AG09309 (cell line): ENCODE measurements at regions not wholly inside any gene's neighbourhood (a gene's known extent, or its start where the extent isn't known, plus 50 kb on each side); places are given as distances from the start of the nearest gene placed in this dataset.

Source experiments
- DNase-seq: peaks from one replicate; pipeline ENCODE4 v3.0.0-alpha.2; 2010; ENCODE audit warnings: low read depth
- H3K4me3 ChIP-seq: 2 replicates; pipeline ENCODE4 v1.5.1; 2011; ENCODE audit warnings: mild to moderate bottlenecking, low read depth, low read length, moderate library complexity; ENCODE audit not compliant: control insufficient read depth
- TF ChIP-seq, protein P1 (sequence below): IDR thresholded peaks from 2 replicates; pipeline ENCODE4 v1.5.1; 2011; ENCODE audit warnings: mild to moderate bottlenecking, low read depth, low read length, inconsistent platforms; ENCODE audit not compliant: insufficient read depth, control insufficient read depth; ENCODE audit errors: missing control alignments

DNA sequence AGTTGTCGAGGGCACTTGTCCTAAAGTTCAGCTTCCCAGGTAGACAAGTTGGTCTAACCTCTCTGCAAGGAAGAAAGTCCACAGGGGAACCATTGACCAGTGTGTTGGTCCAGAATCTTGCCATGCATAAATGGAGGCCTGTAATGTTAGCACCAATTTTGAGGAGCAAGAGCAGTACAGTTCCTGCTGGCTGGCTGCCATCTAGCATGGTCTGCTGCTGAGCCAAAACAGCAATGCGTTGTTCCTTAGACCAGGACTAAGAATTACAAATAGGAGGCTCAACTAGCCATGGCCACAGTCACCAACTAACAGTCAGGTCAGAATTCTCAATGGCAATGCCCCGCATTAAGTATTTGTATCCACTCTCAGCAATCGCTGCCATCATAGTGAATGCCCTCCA is 72.8 kb upstream of the WIPF1 start:
- no peak for DNase-seq
- TF ChIP-seq, protein P1, sequence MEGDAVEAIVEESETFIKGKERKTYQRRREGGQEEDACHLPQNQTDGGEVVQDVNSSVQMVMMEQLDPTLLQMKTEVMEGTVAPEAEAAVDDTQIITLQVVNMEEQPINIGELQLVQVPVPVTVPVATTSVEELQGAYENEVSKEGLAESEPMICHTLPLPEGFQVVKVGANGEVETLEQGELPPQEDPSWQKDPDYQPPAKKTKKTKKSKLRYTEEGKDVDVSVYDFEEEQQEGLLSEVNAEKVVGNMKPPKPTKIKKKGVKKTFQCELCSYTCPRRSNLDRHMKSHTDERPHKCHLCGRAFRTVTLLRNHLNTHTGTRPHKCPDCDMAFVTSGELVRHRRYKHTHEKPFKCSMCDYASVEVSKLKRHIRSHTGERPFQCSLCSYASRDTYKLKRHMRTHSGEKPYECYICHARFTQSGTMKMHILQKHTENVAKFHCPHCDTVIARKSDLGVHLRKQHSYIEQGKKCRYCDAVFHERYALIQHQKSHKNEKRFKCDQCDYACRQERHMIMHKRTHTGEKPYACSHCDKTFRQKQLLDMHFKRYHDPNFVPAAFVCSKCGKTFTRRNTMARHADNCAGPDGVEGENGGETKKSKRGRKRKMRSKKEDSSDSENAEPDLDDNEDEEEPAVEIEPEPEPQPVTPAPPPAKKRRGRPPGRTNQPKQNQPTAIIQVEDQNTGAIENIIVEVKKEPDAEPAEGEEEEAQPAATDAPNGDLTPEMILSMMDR: no peak
- H3K4me3 ChIP-seq: no peak overlapping the region

DNA sequence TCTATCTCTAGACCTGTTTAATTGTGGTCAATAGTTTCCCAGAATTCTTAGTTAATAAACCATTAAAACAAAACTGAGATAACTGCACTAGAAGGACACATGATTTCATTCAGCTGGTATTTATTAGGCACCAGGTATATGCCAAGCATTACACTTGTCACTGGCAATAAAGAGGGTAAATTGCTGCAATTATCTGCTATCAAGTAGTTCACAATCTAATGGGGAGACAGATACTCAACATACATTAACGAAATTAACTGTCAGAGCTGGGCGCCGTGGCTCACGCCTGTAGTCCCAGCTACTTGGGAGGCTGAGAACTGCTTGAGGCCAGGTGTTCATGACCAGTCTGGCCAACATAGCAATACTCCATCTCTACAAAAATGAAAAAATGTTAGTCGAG is 71.7 kb upstream of the WIPF1 start:
- H3K4me3 ChIP-seq: no peak overlapping the region
- no peak for DNase-seq
- TF ChIP-seq, protein P1: no peak

DNA sequence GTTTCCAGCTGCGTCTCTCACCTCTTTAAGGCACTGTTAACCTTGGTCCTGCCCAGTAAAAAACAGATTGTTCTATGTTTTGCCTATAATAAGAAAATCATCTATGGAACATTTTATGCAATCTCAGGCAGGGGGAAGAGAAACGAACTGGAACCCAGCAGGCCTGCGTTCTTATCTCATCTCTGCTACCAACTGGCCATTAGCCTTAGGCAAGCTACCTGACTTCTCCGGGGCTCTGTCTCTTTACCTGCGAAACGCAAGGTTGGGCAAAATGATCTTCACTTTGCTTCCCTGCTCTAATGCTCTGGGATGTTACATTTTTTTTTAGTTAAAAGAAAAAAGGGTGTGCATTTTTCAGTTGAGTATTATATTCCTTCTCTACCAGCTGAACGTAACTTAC is 70.5 kb upstream of the WIPF1 start:
- no peak overlapping the region for H3K4me3 ChIP-seq
- TF ChIP-seq, protein P1: no peak
- DNase-seq: no peak

DNA sequence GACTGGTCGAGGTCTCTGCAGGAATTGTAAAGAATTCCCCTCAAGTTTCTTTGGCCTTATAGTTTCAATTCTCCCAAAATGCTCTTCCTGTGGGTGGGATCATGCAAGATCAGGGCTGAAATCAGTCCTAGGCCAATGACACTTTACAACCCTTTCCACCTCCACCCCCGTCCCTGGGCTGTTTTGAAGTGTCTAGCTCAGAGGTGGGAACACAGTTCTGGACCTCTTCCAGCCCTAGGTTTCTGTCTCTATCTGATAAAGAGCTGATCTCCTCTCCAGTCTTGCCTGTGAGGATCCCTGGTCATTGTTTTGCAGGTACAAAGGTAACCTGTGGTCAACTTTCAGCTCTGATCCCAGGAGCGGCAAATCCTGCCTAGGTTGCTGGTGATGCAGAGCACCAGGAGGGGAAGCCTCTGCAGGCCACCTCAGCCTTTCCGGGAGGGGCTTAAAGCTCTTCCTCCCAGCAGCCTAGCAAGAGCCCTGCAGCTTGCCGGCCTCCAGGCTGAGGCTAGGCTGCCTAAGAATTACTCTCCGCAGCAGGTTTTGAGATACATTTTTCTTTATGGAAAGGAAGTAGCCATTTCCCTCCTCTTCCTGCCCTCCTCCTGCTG is 69.8 kb upstream of the WIPF1 start:
- no peak overlapping the region for H3K4me3 ChIP-seq
- no peak for DNase-seq
- TF ChIP-seq, protein P1: no peak

DNA sequence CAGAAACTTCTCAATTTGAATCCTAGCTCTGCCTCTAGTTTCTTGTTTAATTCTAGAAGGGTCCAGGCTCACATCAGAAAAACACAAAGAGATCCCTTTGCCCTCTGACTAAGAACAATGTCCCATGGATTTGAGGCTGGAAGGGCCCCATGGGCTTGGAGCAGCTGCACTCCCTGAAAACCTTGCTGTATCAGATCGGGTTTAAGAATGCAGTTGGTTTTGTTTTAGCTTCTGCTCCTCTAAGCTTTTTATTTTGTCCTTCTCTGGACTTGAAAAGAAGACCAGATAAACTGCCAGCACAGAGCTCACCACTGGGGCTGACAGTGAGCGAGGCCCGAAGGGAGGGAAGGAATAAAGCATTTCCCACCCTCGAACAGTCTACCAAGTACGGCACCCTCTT is 69.2 kb upstream of the WIPF1 start:
- H3K4me3 ChIP-seq: no peak overlapping the region
- no peak for DNase-seq
- TF ChIP-seq, protein P1: no peak

DNA sequence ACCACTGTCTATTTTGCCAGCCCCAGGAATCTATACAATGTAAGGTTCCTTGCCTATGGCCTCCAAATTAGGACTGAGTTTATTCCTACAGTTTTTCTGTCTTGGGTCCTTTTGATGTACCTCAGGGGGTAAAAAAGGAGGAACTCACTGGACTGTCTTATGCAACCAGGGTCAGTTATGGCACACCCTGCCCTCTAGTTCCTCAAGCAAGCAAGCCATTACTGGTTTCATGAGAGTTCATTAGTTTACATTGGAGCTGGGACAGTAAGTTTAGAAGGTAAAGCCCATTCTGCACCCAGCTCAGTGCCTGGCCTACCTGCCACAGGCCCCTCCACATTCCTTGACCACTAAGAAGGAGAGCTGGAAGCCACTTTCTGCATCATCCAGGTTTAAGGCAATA is 68.7 kb upstream of the WIPF1 start:
- no peak for DNase-seq
- TF ChIP-seq, protein P1: no peak
- no peak overlapping the region for H3K4me3 ChIP-seq
